GM21360 (cell line): ENCODE measurements at regions not wholly inside any gene's neighbourhood (a gene's known extent, or its start where the extent isn't known, plus 50 kb on each side); places are given as distances from the start of the nearest gene placed in this dataset.

Experiments
- ATAC-seq: cut with Tn5 transposase; IDR thresholded peaks from one replicate; pipeline ENCODE4 v1.9.1; 2021; ENCODE audit warnings: mild to moderate bottlenecking, moderate library complexity; ENCODE audit not compliant: unreplicated experiment

GRCh38 chr18:27704736-27705361 lies 472.1 kb downstream of the CDH2 start:
- no peak for ATAC-seq

GRCh38 chr18:27699137-27699536 lies 477.8 kb downstream of the CDH2 start:
- no peak for ATAC-seq

DNA sequence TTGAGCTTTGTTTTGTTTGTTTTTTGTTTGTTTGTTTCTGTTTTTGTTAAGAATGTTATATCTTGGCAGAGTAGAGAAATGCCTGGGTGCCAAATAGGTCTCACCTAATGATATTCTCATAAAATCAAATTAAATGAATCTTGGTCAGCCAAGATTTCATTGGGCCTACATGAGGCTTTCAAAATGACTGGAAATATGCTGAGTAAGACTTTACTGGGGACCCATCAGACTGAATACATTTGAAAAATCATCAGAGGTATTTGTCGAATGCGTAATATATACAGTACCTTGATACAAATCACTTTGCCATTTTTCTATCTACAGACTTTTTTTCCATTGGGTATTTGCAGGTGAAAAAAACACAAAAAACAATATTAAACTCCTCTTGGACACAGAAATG lies 480.8 kb downstream of the CDH2 start:
- no peak for ATAC-seq

DNA sequence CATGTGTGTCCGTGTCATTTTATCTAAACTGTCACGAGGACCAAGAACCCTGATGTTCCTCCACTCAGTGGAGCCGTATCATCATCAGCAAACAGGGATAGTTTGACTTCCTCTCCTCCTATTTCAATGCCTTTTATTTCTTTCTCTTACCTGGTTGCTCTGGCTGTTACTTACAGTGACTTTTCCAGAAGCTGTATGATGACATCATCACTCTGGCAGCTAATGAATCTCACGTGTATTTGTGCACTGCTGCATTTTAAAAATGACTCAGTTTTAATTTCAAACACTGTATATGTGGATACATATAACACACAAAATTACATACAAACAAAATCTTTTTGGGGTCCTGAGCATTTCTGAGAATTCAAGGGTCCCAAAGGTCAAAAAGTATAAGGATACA lies 481.4 kb downstream of the CDH2 start:
- no peak for ATAC-seq

DNA sequence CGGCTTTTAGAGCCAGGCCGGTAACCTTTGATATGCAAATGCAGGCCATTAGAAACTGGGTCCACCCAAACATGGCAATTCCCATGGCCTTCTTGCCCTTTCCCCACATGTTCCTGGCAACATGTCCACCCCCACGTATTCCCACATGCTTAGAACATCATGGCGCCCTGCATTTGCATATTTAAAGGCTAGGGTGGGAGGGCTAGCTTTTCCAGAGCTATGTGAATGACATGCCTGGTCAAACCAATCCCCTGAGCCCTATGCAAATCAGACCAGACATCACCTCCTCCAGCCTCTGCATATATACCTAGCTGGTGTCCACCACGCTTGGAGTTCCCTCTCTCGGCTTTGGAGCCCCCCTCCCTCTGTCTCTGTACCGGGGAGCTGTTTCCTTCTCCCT lies 481.9 kb downstream of the CDH2 start:
- no peak for ATAC-seq

DNA sequence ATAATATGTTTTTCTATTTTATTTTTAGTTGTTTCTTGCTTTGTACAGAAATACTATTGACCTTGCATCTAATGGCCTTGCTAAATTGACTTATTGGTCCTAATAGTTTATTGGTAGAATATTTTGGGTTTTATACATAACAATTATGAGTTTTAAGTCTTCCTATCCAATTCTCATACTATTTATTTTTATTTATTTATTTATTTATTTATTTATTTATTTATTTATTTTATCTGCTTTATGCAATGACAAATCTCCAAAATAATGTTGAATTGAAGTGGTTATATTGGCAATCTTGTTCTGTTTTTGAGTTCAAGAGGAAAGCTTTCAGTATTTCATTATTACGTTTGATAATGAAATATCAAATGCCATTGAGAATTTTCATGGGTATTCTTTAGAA lies 488.3 kb downstream of the CDH2 start:
- ATAC-seq, result no peak

- ATAC-seq, result no peak
Observed at GRCh38 chr18:27687351-27687979, 489.5 kb downstream of the CDH2 start.

GRCh38 chr18:27685807-27686412 lies 491.0 kb downstream of the CDH2 start:
- no peak for ATAC-seq

GRCh38 chr18:27685091-27685490 lies 491.8 kb downstream of the CDH2 start:
- ATAC-seq, result no peak

GRCh38 chr18:27674411-27674810 lies 489.3 kb upstream of the CHST9 start:
- no peak for ATAC-seq

- ATAC-seq, result no peak
Observed at GRCh38 chr18:27673861-27674260, 488.8 kb upstream of the CHST9 start.

DNA sequence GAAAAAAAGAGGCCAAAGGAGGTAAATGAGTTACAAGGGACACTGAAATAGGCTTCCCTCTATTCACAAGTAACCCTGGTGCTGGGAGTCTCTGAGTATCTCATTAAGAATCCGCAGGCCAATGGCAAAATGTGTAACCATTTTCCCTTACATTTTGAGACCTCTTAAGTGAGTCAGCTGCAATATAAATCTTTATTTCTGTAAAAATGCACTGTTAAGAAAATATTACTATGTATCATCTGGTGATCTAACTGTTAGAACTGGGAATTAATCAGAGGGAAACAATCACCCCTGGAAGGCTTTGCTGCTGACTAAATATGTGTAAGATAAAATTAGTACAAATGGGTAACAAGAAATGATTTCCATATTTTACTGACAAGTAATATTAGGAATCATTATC lies 483.1 kb upstream of the CHST9 start:
- ATAC-seq, result no peak

GRCh38 chr18:27667064-27667463 lies 482.0 kb upstream of the CHST9 start:
- no peak for ATAC-seq

GRCh38 chr18:27666016-27666415 lies 480.9 kb upstream of the CHST9 start:
- no peak for ATAC-seq

DNA sequence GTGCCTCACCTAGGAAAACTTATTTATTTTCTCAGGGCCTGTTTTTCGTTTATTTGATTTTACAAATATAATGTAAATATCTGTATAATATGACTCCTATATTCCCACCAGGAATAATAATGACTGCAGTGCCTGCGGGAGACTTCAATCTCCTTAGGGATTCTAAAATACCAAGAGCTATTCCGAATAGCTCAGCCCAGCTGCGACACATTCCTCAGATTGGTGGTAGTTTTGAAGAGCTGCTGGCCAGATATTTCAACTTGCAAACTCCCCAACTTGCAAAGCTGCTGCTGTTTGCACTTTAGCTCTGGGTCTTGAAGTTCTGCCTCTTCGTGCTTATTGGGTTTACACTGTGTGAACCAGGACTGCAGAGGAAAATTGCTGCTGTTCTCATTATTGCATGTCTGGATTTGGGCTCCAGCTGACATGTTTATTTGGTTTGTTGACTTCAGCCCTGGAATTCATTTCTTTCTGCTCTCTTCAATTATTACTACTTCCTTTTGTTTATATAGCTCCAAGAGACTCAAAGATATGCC lies 480.2 kb upstream of the CHST9 start:
- ATAC-seq, result no peak

DNA sequence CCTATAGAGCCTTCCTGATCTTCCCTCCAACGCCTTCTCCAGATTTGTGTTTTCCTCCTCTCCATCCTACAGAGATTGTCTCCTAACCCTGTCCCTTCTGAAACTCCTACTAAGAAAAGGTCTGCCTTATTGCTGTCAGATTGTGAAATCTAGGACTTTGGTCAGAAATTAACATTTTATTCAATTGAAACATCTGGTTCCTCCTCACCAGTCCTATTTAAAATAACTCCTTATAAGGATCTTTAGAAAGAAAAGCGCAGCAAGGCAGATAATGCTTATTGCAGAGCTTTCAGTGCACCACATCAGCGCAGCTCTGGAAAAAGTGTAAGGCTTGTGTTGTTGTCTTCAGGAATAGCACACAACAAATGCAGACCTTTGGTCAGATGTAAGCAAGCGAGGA lies 477.8 kb upstream of the CHST9 start:
- ATAC-seq, result no peak

DNA sequence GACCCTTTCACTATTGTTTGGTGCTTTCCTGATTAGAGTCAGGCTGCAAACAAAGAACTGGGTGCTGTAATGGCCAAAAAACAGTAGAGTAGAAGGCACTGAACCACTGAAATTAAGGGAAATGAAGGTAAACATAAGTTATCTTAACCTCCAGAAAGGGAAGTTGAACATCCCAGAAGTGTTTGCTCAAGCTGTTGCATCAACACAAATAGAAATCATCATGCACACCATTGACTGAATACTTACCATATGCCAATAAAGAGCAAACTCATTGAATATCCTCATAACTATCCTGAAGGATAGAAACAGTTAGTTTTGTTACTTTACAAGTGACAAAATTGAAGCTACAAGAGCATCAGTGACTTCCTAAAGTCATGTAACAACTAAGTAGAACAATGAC lies 477.4 kb upstream of the CHST9 start:
- no peak for ATAC-seq

DNA sequence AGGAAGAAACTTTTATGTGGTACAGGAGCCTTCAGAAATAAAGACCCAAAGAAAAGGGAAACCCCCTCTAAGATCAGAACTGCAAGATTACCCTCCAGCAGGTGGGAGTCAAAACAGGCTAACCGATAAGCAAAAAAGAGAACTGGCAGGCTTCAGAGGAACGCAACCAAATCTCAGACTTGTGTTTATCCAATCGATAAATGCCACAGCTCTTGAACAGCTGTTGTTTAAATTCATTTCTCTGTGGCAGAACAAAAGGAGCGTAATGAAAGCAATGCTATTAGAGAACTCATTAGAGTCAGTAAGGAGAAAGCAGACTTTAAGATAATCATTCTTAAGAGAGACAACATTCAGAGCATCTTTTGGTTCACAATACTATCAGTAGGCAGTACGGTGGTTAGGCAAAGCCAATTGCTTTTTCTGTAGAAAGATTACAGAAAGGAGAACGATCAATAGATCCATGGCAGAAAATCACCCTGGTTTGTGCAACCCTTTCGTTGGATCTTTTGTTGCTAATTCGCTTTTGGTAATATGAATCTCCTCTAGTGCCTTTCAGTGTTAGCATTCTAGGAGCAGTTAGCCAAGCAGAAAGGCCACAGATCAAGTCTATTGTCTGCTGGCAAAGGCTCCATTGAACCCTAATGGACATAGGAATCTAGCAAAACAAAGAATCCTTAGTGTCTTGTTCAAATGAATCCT lies 476.4 kb upstream of the CHST9 start:
- no peak for ATAC-seq

DNA sequence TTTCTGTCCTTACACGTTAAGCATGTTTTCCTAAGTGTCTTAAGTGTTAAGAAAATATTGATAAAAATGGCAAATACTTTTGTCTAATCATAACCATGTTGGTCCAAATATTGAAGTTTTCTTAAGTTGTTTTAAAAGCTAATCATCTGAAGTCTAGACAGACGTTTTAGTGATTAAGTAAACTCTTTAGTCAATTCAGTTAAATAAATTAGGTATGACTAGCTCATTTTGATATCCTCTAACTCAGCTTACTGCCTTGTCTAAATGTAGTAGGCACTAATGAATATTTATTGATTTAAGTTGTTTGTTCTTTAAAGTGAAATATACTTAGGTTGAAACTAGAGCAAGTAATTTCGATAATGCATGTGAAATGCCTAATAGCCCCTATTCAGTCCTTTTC lies 471.8 kb upstream of the CHST9 start:
- ATAC-seq, result no peak

DNA sequence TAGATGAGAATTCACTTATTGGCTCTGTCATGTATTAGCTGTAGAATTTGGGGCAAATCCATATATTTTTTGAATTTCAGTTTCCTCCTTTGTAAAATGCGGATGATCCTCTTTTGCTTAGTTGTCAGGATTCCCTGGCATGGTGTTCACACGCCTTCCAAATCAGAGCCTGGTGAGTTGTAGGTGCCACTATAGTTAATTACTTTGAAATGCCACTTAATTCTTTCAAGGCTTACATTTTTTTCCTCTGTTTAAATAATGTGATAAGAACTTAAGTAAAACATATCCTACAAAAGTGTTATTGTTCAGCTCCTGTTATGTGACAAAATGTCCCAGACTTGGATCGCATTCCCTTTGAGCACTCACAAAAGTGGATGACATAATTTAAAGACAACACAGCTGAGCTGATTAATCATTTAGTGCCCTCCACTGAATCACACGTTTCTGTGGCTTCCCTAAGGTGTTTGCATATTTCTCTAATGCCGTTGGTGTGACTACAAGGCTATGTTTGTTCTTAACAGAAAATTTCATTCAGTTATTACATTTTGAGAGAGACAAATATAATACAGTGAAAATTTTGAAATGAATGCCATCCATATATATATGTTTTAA lies 471.2 kb upstream of the CHST9 start:
- no peak for ATAC-seq

DNA sequence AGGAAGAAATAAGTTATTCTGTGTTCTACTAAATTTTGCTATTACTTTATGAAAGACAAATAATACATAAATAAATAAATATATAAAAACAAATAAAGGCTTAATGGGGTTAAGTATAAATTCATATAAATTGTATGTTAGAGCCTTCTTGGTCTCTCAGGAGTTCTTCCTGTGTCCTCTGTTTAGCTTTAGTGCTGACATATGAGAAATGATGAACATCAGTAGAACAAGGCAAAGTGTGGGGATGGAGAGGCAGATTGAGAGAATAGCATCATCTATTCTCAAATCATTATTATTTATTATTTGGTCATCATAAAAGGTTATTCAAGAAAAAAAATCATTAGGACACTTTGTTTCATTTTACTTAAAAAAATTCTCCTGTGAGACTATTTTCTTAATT lies 468.1 kb upstream of the CHST9 start:
- ATAC-seq, result no peak
